ENCODE measurements at regions not wholly inside any gene's neighbourhood (a gene's known extent, or its start where the extent isn't known, plus 50 kb on each side); places are given as distances from the start of the nearest gene placed in this dataset.

- Histone ChIP-seq H3K9me3 (no peaks in the 10 kb centered on the region), H3K9ac (ENCODE audit: low read depth in 2 of 2, low read length in 2 of 2) (no peak overlapping the region), H3K36me3 (no peaks in the 10 kb centered on the region), H3K4me1 (no peaks in the 10 kb centered on the region), H3K4me3 (no peak overlapping the region), H3K27me3 (no peaks in the 10 kb centered on the region), H3K27ac (no peak overlapping the region)
- intact Hi-C loops (cut with DNase I) = no loop called here
- TF ChIP-seq CTCF (IDR thresholded peaks at IDR 0.05) = no peak
- DNase-seq = no peak
Observed at GRCh38 chr13:31882794-31883193, 143.5 kb downstream of the RXFP2 start.

- DNase-seq = no peak
- Histone ChIP-seq H3K9me3 (no peaks in the 10 kb centered on the region), H3K27ac (no peak overlapping the region), H3K36me3 (no peaks in the 10 kb centered on the region), H3K4me3 (no peak overlapping the region), H3K9ac (ENCODE audit: low read depth in 2 of 2, low read length in 2 of 2) (no peak overlapping the region), H3K4me1 (no peaks in the 10 kb centered on the region), H3K27me3 (no peaks in the 10 kb centered on the region)
- intact Hi-C loops (cut with DNase I) = no loop called here
- no peak for TF ChIP-seq CTCF (IDR thresholded peaks at IDR 0.05)
Observed at GRCh38 chr13:31884556-31884955, 145.2 kb downstream of the RXFP2 start.

- DNase-seq = no peak
- Histone ChIP-seq H3K4me1 (no peaks in the 10 kb centered on the region), H3K27me3 (no peaks in the 10 kb centered on the region), H3K9ac (ENCODE audit: low read depth in 2 of 2, low read length in 2 of 2) (no peak overlapping the region), H3K36me3 (no peaks in the 10 kb centered on the region), H3K9me3 (no peaks in the 10 kb centered on the region), H3K27ac (no peak overlapping the region), H3K4me3 (no peak overlapping the region)
- intact Hi-C loops (cut with DNase I) = no loop called here
- TF ChIP-seq CTCF (IDR thresholded peaks at IDR 0.05) = no peak
Observed at GRCh38 chr13:31885994-31886393, 145.6 kb upstream of the FRY start.

GRCh38 chr13:31887286-31887685 lies 144.3 kb upstream of the FRY start:
- TF ChIP-seq CTCF (IDR thresholded peaks at IDR 0.05) = no peak
- Histone ChIP-seq H3K9me3 (no peaks in the 10 kb centered on the region), H3K9ac (ENCODE audit: low read depth in 2 of 2, low read length in 2 of 2) (no peak overlapping the region), H3K4me3 (no peak overlapping the region), H3K27ac (no peak overlapping the region), H3K27me3 (no peaks in the 10 kb centered on the region), H3K36me3 (no peaks in the 10 kb centered on the region), H3K4me1 (no peaks in the 10 kb centered on the region)
- DNase-seq = no peak
- intact Hi-C loops (cut with DNase I) = no loop called here

- Histone ChIP-seq H3K27me3 (no peaks in the 10 kb centered on the region), H3K9ac (ENCODE audit: low read depth in 2 of 2, low read length in 2 of 2) (no peak overlapping the region), H3K9me3 (no peaks in the 10 kb centered on the region), H3K4me3 (no peak overlapping the region), H3K4me1 (no peaks in the 10 kb centered on the region), H3K36me3 (no peaks in the 10 kb centered on the region), H3K27ac (no peak overlapping the region)
- TF ChIP-seq CTCF (IDR thresholded peaks at IDR 0.05) = no peak
- no peak for DNase-seq
- intact Hi-C loops (cut with DNase I) = no loop called here
Observed at GRCh38 chr13:31890946-31891345, 140.6 kb upstream of the FRY start.

GRCh38 chr13:31891472-31891871 lies 140.1 kb upstream of the FRY start:
- no peak overlapping the region for H3K9ac ChIP-seq (ENCODE audit: low read depth in 2 of 2, low read length in 2 of 2)
- H3K27ac ChIP-seq = no peak overlapping the region
- no peak for DNase-seq
- no peak overlapping the region for H3K4me3 ChIP-seq
- intact Hi-C loops (cut with DNase I) = no loop called here
- no peaks in the 10 kb centered on the region for H3K27me3 ChIP-seq
- no peaks in the 10 kb centered on the region for H3K36me3 ChIP-seq
- TF ChIP-seq CTCF (IDR thresholded peaks at IDR 0.05) = no peak
- no peaks in the 10 kb centered on the region for H3K9me3 ChIP-seq
- H3K4me1 ChIP-seq = no peaks in the 10 kb centered on the region
